T-helper 2 cell treated with Interferon-gamma antibody and Interleukin-4, amounts not matched to agents 100 ng/mL and 5 ng/mL, for 36 hours (primary cell): ENCODE measurements at regions not wholly inside any gene's neighbourhood (a gene's known extent, or its start where the extent isn't known, plus 50 kb on each side); places are given as distances from the start of the nearest gene placed in this dataset.

Experiments used
- intact Hi-C: fragments of 100-400 bp; cut with micrococcal nuclease; formaldehyde crosslinking; loops from one replicate; pipeline ENCODE4 v1.15.1; 2023

DNA sequence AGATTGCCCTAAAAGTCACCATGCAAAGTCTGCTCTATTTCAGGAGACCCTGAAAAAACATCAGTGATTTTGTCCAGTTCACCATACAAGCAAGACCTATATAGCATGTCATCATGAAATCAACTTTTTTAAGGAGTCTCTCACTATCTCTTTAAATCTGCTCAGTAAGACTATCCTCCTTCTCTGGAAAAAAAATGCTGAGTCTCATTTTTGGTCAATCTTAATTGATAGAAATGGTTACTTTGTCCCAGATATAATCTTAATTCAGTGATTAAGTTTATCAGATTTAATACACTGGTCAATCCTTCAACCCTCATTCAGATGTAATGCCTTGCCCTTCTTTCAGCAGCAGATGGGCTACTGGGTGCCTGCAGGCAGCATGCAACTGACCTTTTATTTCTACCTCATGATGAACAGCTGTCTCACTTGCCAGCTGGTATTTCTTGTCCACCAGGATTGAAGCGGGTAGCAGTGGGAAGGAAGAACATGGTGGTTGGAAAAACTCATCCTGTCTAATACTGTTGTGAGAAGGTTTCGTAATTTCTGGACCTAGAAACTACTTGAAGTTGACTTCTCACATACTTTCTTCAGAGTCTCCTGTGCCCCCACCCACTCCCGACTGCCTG lies 375.3 kb downstream of the DNAH5 start:
- intact Hi-C loops: no loop called here

DNA sequence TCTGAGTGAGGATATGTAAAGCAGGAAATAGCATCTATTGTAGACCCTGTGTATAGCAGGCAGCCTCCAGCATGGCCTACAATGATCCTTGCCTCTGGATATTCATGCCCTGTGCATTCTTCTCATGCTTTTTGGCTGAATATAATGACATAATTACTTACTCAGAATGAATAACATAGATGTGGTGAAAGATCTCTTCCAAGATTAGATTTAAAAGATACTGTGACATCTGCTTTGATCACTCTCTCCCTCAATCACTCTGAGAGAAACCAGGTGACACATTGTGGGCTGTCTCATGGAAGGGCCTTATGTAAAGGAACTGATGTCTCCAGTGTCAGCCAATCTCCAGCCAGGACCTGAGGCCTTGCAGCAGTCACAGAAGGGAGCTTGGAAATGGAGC lies 376.7 kb downstream of the DNAH5 start:
- intact Hi-C loops: no loop called here

GRCh38 chr5:13566871-13567339 lies 377.6 kb downstream of the DNAH5 start:
- intact Hi-C loops: no loop called here

- intact Hi-C loops: no loop called here
Measured at GRCh38 chr5:13558408-13558807, 386.1 kb downstream of the DNAH5 start.

DNA sequence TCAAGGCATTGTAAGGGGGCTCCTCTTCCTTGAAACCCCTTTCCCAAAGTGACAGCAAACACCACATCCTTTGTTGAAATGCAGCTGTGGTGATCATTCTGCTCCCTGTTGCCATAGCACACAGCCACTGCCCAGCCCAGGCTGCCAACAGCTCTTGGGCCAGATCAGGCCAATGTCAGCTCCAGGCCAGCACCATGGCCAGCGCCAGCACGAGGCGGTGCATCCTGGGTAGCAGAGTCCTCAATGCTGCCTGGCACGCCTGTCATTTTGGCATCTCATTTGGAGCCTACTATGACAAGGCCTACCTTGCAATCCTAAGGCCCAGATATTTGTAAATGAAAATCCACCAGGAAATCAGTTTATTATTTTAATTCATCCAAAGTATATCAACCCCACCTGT lies 390.6 kb downstream of the DNAH5 start:
- intact Hi-C loops: no loop called here

DNA sequence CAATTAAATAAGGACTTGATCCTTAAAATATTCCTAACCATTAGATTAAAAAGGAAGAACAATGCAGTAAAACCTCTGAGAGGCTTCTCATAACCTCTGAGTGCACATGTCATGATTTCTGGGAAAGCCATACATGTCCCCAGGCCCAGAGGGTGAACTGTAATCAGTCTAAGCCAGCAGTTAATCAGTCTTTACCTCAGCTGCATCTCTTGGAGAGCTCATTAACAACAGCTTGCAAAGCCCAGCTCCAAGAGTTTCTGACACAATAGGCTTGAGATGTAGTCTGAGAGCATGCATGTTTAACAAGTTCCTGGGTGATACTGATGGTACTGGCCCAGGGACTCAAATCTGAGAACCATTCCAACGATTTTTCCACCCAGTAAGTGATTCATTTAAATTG lies 392.1 kb downstream of the DNAH5 start:
- intact Hi-C loops: no loop called here

- intact Hi-C loops: no loop called here
Measured at GRCh38 chr5:13551645-13552044, 392.8 kb downstream of the DNAH5 start.

DNA sequence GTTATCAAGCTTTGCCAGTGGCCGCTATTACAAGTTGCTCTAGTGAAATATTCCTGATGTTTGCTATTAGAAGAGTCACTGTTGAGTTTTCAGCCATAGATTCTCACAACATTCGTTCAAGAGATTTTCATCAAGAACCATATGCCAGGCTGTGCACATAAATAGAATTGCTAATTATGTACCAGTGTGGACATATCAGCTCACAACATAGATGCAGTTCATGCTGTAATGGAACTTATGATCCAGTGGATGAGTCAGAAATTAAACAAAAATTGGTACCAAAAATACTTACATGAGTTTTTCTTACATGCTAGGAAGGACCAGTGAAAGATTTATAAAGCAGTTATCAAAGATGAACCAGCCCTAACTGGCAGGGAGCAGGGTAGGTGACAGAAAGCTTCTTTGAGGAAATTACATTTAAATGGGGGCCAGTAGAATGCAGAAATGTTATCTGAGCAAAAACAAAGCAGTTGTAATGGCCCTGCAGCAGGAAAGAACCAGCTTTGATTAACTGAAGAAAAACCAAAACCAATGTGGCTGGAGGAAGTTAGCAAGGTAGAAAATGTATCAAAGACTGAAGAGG lies 404.2 kb downstream of the DNAH5 start:
- intact Hi-C loops: no loop called here

DNA sequence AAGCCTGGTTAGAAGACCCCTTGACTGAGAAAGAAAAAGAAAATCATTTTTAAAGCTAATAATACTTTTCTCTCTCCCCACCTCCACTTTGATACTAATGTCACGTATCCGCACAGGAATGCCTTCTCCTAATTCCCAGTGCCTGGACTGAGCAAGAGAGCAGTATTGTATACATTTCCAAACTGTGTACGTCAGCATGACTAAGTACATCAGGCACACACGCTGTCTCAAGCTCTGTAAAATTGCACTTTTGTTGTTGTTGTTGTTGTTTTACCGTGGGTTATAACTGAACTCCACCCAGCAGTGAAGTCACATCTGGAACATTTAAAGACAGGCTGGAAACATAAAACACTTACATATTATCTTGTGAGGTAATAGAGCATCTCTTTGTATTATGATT lies 407.6 kb downstream of the DNAH5 start:
- intact Hi-C loops: no loop called here

- intact Hi-C loops: no loop called here
Measured at GRCh38 chr5:13533833-13534232, 410.7 kb downstream of the DNAH5 start.

DNA sequence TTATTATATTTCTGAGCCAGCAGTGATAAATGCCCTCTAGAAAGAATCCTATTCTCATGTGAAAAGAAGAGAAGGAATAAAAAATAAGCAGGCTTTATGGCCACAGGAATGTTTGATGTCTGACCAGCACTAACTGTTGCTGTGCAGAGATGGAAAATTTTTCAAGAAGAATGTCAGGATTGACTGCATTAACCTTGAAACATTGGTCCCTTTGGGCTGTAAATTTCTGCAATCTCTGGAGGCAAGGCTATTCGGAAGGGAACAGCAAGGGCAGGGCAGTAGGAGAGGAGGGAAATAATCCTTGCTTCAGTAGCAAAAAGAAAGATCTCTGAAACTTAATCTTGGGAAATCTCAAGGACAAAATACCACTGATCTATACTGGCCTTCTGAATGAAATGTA lies 415.2 kb downstream of the DNAH5 start:
- intact Hi-C loops: no loop called here

DNA sequence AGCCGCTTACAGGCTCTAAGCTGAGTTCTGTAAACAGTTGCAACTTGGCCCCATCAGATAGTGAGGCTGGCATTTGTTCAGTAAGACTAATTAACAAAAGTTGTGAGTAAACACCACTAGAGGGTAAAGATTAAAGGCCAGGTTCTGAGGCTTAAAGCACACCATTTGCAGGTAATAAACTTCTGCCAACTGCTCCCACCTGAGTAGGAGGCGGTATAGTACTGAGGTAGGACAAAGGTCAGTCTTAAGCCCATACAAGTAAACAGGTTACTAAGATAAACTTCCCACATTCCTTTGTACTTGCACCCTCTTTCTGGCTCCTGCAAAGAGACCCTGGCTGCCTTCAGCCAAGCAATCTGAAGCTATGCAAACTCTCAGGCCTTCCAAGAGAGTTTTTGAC lies 419.6 kb downstream of the DNAH5 start:
- intact Hi-C loops: no loop called here

GRCh38 chr5:13519131-13519530 lies 425.4 kb downstream of the DNAH5 start:
- intact Hi-C loops: no loop called here

DNA sequence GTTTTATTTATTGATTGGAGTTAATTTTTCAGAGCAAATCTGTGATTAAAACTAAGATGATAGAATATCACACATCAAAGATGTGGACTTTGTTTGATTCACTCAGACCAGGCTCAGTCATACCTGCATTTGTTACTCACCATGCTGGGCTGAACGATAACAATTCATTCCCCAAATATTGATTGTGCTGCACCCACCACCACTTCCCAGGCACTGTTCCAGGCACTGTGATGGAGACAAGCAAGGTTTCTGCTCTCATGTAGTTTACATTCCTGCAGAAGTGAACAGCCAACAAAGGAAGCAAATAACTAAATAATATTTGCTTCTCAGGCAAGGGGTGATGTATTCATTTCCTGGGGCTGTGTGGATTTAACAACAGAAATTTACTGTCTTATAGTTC lies 428.3 kb downstream of the DNAH5 start:
- intact Hi-C loops: no loop called here

GRCh38 chr5:13511442-13511841 lies 433.0 kb downstream of the DNAH5 start:
- intact Hi-C loops: no loop called here

DNA sequence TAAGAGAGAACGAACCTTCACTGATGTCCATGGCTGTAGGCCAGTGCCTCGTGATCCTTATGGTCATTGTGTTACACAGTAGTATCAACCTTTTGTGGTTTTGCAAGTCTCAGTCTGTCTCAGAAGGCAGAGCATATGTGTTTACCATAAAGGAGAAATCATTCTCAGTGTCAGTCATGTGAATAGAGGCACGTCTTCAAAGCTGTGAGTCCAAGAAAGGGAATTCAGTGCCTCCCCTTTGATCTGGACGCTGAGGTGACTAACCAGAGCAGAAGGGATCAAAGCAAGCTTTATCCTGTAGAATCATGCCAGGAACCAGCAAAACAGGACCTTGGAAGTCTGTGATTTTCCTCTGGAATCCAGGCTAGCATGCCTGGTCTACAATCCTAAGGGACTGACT lies 433.9 kb downstream of the DNAH5 start:
- intact Hi-C loops: no loop called here

DNA sequence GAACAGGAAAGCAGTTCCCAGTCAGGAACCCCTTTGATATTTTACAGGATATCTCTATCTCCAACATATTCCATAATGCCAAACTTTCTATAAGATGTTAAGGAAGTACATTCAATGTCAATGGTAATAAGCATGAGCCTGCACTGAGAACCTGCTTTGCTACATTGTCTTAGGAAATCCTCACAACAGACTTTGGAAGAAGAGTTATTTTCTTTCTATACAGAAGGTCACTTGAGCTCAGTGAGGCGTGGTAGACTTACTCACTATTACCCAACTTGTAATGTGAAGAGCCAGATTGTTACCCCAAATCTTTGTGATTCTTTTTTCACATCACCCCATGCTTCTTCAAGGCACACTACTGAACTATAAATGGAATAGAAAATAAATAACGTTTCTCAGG lies 435.9 kb downstream of the DNAH5 start:
- intact Hi-C loops: no loop called here

GRCh38 chr5:13505326-13505725 lies 439.2 kb downstream of the DNAH5 start:
- intact Hi-C loops: no loop called here

DNA sequence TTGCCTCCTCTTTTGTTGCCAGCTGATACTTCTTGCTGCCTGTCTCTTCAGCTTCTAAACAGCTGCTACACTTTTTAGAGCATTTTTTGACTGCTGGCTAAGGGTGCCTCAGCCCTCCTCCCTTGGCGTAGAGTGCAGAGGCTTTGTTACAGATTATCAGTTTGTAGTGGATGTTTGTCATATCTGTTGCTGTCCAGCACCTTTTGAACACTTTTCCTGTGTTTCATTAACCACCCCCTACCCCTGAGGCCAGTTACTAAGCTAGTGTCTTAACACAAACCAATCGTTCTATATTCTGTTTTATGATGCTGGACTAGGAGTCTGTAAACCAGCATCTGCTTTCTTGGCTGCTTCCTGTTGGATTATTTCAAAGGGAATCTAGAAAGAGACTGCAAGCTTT lies 441.5 kb downstream of the DNAH5 start:
- intact Hi-C loops: no loop called here

DNA sequence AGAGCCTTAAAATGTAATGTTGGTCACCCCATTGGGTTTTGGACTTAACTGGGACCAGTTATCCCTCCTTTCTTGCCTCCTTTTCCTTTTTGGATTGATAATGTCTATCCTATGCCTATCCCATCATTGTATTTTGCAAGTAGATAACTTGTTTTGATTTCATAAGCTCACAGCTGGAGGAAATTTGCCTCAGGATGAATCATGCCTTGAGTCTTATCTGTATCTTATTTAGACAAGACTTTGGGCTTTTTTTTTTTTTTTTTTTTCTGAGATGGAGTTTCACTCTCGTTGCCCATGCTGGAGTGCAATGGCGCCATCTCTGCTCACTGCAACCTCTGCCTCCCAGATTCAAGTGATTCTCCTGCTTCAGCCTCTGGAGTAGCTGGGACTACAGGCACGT lies 443.3 kb downstream of the DNAH5 start:
- intact Hi-C loops: no loop called here

GRCh38 chr5:13498279-13498678 lies 446.2 kb downstream of the DNAH5 start:
- intact Hi-C loops: no loop called here

- intact Hi-C loops: no loop called here
Measured at GRCh38 chr5:13488254-13488931, 456.1 kb downstream of the DNAH5 start.

DNA sequence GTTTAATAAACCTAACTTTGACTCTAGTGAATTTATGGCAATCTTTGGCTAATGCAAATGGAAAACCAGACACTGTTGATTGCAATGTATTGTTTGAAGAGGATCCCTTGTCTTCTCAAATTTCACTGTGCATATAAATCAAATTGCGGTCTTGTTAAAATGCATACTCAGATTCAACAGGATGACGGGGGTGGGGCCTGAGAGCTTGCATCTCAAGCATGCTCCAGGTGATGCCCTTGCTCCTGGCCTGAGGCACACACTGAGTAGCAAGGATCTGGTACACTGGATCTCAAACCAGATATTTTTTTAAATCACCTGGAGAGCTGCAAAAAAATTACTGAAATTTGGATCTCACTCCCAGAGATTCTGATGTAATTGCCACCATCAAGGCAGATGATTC lies 463.7 kb downstream of the DNAH5 start:
- intact Hi-C loops: no loop called here
